WTC11 (cell line): ENCODE measurements at regions not wholly inside any gene's neighbourhood (a gene's known extent, or its start where the extent isn't known, plus 50 kb on each side); places are given as distances from the start of the nearest gene placed in this dataset.

Source experiments
- ATAC-seq: fragments of 200-7000 bp; cut with Tn5 transposase; 2 replicates; pipeline ENCODE4 v1.10.0; 2021; ENCODE audit warnings: mild to moderate bottlenecking, moderate library complexity
- CTCF ChIA-PET: fragments of 300-600 bp; sonication (Branson Sonifier 250); formaldehyde crosslinking; loops from one replicate; lab custom pipeline; 2021; ENCODE audit warnings: antibody characterized with exemption; lab: Charles Lee
- POLR2A ChIA-PET: fragments of 350-600 bp; sonication (Branson Sonifier 250); formaldehyde crosslinking; loops from one replicate; lab custom pipeline; 2021; ENCODE audit warnings: antibody characterized with exemption; lab: Charles Lee
- DNase-seq: peaks from one replicate; pipeline ENCODE4 v3.0.0; 2021; ENCODE audit warnings: low spot score
- H3K27ac Mint-ChIP-seq: 2 replicates; pipeline ENCODE4 v1.8.0; 2021; ENCODE audit warnings: mixed read lengths
- H3K27me3 Mint-ChIP-seq: 2 replicates; pipeline ENCODE4 v1.8.0; 2021; ENCODE audit warnings: low read depth, mild to moderate bottlenecking, moderate library complexity, mixed read lengths
- H3K36me3 Mint-ChIP-seq: 2 replicates; pipeline ENCODE4 v1.8.0; 2021; ENCODE audit warnings: mixed read lengths
- H3K4me1 Mint-ChIP-seq: 2 replicates; pipeline ENCODE4 v1.8.0; 2022; ENCODE audit warnings: mixed read lengths
- H3K4me3 Mint-ChIP-seq: 2 replicates; pipeline ENCODE4 v1.8.0; 2021; ENCODE audit warnings: mild to moderate bottlenecking, moderate library complexity, mixed read lengths
- H3K9me3 Mint-ChIP-seq: 2 replicates; pipeline ENCODE4 v1.8.0; 2021; ENCODE audit warnings: mixed read lengths
- EMX1 ChIP-seq: fragments of 250-450 bp; sonication (Bioruptor Pico); IDR thresholded peaks from 2 replicates; pipeline ENCODE4 v1.8.0; 2021; ENCODE audit warnings: mild to moderate bottlenecking
- IRF2 ChIP-seq: sonication (generic); formaldehyde crosslinking; IDR thresholded peaks from 2 replicates; pipeline ENCODE4 v1.8.0; 2022; ENCODE audit warnings: low read depth, missing genetic modification reagents, borderline replicate concordance
- JAZF1 ChIP-seq: fragments of 250-450 bp; sonication (Bioruptor Pico); IDR thresholded peaks from 2 replicates; pipeline ENCODE4 v1.9.0; 2021; ENCODE audit warnings: moderate library complexity, mild to moderate bottlenecking, inconsistent platforms
- JUN ChIP-seq: sonication (generic); formaldehyde crosslinking; IDR thresholded peaks from 2 replicates; pipeline ENCODE4 v1.8.0; 2023; ENCODE audit warnings: mild to moderate bottlenecking, missing genetic modification reagents
- NFYB ChIP-seq: sonication (generic); formaldehyde crosslinking; conservative IDR thresholded peaks from 2 replicates; pipeline ENCODE4 v1.8.0; 2022; ENCODE audit warnings: low read depth, missing genetic modification reagents
- SMAD4 ChIP-seq: sonication (generic); formaldehyde crosslinking; IDR thresholded peaks from 2 replicates; pipeline ENCODE4 v1.8.0; 2022; ENCODE audit warnings: mild to moderate bottlenecking, missing genetic modification reagents
- ZNF121 ChIP-seq: sonication (generic); formaldehyde crosslinking; IDR thresholded peaks from 2 replicates; pipeline ENCODE4 v1.8.0; 2023; ENCODE audit warnings: missing genetic modification reagents
- ZNF263 ChIP-seq: sonication (generic); formaldehyde crosslinking; IDR thresholded peaks from 2 replicates; pipeline ENCODE4 v1.8.1; 2022; ENCODE audit warnings: low read depth, mild to moderate bottlenecking, moderate library complexity, missing genetic modification reagents
- ZNF423 ChIP-seq: fragments of 250-450 bp; sonication (Bioruptor Pico); IDR thresholded peaks from 2 replicates; pipeline ENCODE4 v2.1.2; 2022; ENCODE audit warnings: mild to moderate bottlenecking, moderate library complexity
- TF ChIP-seq, protein P1 (sequence below): sonication (generic); formaldehyde crosslinking; conservative IDR thresholded peaks from 2 replicates; pipeline ENCODE4 v1.8.1; 2022; ENCODE audit warnings: mild to moderate bottlenecking, missing genetic modification reagents
- TF ChIP-seq, protein P2 (sequence below): sonication (generic); formaldehyde crosslinking; conservative IDR thresholded peaks from 2 replicates; pipeline ENCODE4 v1.8.1; 2023; ENCODE audit warnings: mild to moderate bottlenecking, low read depth, missing genetic modification reagents, moderate library complexity
- TF ChIP-seq, protein P3 (sequence below): sonication (generic); formaldehyde crosslinking; IDR thresholded peaks from 2 replicates; pipeline ENCODE4 v1.8.1; 2022; ENCODE audit warnings: missing genetic modification reagents, borderline replicate concordance
- TF ChIP-seq, protein P4 (sequence below): fragments of 200-600 bp; IDR thresholded peaks from 2 replicates; pipeline ENCODE4 v1.8.0; 2022; ENCODE audit warnings: antibody characterized with exemption
- TF ChIP-seq, protein P5 (sequence below): sonication (generic); formaldehyde crosslinking; IDR thresholded peaks from 2 replicates; pipeline ENCODE4 v1.8.0; 2022; ENCODE audit warnings: missing genetic modification reagents

DNA sequence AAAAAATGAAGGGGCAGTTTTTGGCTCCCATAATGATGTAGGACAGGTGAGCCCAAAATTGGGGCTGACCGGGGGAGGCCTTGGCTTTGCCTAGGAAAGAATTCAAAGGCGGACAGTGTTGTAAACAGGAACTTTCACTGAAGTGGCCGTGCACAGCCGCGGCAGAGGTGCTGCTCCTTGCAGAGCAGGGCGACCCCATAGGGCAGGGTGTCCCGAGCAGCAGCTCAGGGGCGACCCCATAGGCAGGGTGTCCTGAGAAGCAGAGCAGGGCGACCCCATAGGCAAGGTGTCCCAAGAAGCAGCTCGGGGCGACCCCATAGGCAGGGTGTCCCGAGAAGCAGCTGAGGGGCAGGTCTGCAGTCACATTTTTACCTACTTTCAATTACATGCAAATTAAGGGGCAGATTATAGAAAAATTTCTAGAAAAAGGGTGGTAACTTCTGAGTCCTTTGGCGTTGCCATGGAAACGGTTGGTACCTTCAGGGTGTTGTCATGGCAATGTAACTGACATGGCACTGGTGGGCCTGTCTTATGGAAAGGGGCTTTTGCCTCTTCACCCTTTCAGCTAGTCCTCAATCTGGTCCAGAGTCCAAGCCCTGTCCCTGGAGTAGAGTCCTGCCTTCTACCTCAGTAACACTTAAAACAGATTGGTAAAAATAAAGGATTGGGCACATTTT is 134.5 kb downstream of the FBXO15 start:
- H3K36me3 Mint-ChIP-seq = no peaks in the 10 kb centered on the region
- H3K4me3 Mint-ChIP-seq = no peak overlapping the region
- no peak overlapping the region for H3K27ac Mint-ChIP-seq
- no peaks in the 10 kb centered on the region for H3K4me1 Mint-ChIP-seq
- no peak for DNase-seq
- peaks cover 3% of the 10 kb centered on the region; the same call in 1 of the 2 replicates for H3K9me3 Mint-ChIP-seq
- ATAC-seq = peak; percentile 39
- ChIA-PET POLR2A (no interaction called here), CTCF (no interaction called here)
- no peaks in the 10 kb centered on the region for H3K27me3 Mint-ChIP-seq
- TF ChIP-seq SMAD4 (CRISPR knock-in tag) (no peak), EMX1 (CRISPR knock-in tag) (no peak), ZNF423 (no peak)
- TF ChIP-seq, all 79 proteins: peak for 0

DNA sequence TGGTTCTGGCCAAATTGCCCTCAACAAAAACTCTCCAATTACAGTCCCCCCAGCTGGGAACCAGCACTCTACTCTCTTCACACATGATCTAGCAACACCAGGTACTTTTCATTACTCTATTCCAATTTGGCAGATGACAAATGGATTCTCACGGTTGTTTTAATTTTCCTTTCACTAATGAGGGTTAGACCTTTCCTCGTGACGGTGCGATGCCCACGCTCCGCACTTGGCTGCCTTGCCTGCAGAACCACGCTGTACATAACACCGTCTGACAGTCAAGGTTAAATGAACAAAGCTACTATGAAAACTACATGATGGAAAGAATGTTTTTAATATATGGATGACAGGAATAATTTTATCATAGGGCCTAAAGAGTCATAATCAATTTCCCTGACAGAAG is 141.5 kb downstream of the FBXO15 start:
- Mint-ChIP-seq H3K4me3 (no peak overlapping the region), H3K9me3 (peaks cover 8% of the 10 kb centered on the region; the same call in 1 of the 2 replicates), H3K27ac (no peak overlapping the region), H3K36me3 (no peaks in the 10 kb centered on the region), H3K27me3 (no peaks in the 10 kb centered on the region), H3K4me1 (no peaks in the 10 kb centered on the region)
- DNase-seq (no peak), ATAC-seq (no peak)
- ChIA-PET CTCF (no interaction called here), POLR2A (no interaction called here)
- TF ChIP-seq ZNF263 = no peak

DNA sequence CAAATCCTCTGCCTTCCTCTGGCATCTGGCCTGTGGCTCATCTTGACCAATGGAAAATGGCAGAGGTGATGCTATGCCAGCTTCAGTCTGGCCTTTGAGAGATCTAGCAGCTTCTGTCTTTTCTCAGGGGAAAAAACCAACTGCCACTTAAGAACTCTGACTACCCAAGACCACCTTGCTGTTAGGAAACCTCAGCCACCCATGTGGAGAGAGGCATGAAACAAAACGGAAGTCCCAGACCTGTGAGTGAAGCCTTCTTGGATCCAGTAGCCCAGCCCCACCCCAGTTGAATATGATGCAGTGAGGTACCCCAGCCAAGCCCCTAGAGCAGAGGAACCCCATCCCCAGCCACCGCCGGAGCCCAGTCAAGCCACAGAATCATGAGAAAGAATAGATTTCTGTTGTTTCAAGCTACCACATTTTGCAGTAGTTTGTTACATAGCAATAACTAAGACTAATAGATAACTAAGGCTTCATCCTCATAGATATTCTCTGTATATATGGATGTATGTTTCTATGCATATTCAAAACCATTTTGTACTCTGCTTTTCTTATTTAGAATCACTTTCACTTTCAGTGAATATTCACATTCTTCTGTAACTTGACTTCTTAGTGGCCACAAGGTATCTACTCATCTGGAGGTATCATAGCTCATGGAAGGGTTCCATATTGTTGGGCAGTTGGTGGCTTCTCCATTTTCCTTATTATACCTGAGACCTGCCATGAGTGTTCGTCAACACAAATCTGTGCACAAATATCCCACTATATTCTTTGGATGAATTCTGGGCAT is 142.1 kb downstream of the FBXO15 start:
- Mint-ChIP-seq H3K4me3 (no peak overlapping the region), H3K9me3 (peaks cover 13% of the 10 kb centered on the region), H3K27me3 (no peaks in the 10 kb centered on the region), H3K4me1 (no peaks in the 10 kb centered on the region), H3K36me3 (no peaks in the 10 kb centered on the region), H3K27ac (no peak overlapping the region)
- ATAC-seq = no peak
- TF ChIP-seq, protein P1, sequence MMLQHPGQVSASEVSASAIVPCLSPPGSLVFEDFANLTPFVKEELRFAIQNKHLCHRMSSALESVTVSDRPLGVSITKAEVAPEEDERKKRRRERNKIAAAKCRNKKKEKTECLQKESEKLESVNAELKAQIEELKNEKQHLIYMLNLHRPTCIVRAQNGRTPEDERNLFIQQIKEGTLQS (CRISPR knock-in tag) = no peak
- TF ChIP-seq, protein P2, sequence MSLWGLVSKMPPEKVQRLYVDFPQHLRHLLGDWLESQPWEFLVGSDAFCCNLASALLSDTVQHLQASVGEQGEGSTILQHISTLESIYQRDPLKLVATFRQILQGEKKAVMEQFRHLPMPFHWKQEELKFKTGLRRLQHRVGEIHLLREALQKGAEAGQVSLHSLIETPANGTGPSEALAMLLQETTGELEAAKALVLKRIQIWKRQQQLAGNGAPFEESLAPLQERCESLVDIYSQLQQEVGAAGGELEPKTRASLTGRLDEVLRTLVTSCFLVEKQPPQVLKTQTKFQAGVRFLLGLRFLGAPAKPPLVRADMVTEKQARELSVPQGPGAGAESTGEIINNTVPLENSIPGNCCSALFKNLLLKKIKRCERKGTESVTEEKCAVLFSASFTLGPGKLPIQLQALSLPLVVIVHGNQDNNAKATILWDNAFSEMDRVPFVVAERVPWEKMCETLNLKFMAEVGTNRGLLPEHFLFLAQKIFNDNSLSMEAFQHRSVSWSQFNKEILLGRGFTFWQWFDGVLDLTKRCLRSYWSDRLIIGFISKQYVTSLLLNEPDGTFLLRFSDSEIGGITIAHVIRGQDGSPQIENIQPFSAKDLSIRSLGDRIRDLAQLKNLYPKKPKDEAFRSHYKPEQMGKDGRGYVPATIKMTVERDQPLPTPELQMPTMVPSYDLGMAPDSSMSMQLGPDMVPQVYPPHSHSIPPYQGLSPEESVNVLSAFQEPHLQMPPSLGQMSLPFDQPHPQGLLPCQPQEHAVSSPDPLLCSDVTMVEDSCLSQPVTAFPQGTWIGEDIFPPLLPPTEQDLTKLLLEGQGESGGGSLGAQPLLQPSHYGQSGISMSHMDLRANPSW (CRISPR knock-in tag) = no peak
- TF ChIP-seq ZNF121 (CRISPR knock-in tag) (no peak), JUN (no peak), IRF2 (CRISPR knock-in tag) (no peak), NFYB (CRISPR knock-in tag) (no peak), JAZF1 (CRISPR knock-in tag) (no peak)
- TF ChIP-seq, protein P3, sequence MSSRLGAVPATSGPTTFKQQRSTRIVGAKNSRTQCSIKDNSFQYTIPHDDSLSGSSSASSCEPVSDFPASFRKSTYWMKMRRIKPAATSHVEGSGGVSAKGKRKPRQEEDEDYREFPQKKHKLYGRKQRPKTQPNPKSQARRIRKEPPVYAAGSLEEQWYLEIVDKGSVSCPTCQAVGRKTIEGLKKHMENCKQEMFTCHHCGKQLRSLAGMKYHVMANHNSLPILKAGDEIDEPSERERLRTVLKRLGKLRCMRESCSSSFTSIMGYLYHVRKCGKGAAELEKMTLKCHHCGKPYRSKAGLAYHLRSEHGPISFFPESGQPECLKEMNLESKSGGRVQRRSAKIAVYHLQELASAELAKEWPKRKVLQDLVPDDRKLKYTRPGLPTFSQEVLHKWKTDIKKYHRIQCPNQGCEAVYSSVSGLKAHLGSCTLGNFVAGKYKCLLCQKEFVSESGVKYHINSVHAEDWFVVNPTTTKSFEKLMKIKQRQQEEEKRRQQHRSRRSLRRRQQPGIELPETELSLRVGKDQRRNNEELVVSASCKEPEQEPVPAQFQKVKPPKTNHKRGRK = no peak
- TF ChIP-seq, protein P4, sequence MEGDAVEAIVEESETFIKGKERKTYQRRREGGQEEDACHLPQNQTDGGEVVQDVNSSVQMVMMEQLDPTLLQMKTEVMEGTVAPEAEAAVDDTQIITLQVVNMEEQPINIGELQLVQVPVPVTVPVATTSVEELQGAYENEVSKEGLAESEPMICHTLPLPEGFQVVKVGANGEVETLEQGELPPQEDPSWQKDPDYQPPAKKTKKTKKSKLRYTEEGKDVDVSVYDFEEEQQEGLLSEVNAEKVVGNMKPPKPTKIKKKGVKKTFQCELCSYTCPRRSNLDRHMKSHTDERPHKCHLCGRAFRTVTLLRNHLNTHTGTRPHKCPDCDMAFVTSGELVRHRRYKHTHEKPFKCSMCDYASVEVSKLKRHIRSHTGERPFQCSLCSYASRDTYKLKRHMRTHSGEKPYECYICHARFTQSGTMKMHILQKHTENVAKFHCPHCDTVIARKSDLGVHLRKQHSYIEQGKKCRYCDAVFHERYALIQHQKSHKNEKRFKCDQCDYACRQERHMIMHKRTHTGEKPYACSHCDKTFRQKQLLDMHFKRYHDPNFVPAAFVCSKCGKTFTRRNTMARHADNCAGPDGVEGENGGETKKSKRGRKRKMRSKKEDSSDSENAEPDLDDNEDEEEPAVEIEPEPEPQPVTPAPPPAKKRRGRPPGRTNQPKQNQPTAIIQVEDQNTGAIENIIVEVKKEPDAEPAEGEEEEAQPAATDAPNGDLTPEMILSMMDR = no peak
- TF ChIP-seq, protein P5, sequence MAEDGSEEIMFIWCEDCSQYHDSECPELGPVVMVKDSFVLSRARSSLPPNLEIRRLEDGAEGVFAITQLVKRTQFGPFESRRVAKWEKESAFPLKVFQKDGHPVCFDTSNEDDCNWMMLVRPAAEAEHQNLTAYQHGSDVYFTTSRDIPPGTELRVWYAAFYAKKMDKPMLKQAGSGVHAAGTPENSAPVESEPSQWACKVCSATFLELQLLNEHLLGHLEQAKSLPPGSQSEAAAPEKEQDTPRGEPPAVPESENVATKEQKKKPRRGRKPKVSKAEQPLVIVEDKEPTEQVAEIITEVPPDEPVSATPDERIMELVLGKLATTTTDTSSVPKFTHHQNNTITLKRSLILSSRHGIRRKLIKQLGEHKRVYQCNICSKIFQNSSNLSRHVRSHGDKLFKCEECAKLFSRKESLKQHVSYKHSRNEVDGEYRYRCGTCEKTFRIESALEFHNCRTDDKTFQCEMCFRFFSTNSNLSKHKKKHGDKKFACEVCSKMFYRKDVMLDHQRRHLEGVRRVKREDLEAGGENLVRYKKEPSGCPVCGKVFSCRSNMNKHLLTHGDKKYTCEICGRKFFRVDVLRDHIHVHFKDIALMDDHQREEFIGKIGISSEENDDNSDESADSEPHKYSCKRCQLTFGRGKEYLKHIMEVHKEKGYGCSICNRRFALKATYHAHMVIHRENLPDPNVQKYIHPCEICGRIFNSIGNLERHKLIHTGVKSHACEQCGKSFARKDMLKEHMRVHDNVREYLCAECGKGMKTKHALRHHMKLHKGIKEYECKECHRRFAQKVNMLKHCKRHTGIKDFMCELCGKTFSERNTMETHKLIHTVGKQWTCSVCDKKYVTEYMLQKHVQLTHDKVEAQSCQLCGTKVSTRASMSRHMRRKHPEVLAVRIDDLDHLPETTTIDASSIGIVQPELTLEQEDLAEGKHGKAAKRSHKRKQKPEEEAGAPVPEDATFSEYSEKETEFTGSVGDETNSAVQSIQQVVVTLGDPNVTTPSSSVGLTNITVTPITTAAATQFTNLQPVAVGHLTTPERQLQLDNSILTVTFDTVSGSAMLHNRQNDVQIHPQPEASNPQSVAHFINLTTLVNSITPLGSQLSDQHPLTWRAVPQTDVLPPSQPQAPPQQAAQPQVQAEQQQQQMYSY = no peak
- DNase-seq = no peak
- ChIA-PET CTCF (no interaction called here), POLR2A (no interaction called here)
